Inflammatory macrophage (primary cell): ENCODE measurements at regions not wholly inside any gene's neighbourhood (a gene's known extent, or its start where the extent isn't known, plus 50 kb on each side); places are given as distances from the start of the nearest gene placed in this dataset.
"Not testable (repeated sequence)": the region's sequence is repeated elsewhere in the genome, so short reads cannot be mapped to it uniquely, and the experiment has no call there.

Experiments
- DNase-seq, 2 donors: peaks; one replicate each; pipeline ENCODE4 v3.0.0-alpha.2; 2020 to 2022

DNA sequence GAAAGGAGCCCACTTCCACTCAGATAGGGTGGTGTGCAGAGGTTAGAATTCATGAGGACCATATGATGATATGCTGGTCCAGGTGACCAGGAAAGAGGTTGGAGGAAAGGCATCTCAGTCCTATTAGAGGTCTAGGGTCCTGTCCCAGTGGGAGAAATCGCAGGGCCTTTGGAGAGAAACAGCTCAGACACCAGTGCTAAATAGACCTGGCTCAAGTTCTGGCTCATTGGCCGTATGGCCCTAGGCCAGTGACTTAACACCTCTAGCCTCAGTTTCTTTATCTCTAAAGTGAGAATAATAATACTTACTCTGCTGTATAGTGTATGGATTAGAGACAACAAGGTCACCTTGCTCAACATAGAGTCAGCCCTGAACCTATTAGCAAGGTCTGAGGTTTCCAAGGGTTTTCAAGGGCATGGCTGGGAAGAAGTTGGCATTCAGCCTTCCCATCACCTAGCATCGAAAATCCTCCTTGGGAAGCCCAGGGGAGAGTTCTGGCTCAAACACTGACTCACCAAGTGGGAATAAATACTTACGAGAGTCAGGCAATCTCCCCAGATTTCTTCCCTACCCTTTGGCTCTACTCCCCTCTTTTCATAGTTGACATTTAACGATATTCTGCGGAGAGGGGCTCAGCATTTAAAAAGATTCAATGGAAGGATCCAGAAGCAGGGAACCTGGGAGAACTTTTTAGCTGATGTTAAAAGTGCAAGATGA is 473.1 kb upstream of the PODXL start:
- no peak for DNase-seq

DNA sequence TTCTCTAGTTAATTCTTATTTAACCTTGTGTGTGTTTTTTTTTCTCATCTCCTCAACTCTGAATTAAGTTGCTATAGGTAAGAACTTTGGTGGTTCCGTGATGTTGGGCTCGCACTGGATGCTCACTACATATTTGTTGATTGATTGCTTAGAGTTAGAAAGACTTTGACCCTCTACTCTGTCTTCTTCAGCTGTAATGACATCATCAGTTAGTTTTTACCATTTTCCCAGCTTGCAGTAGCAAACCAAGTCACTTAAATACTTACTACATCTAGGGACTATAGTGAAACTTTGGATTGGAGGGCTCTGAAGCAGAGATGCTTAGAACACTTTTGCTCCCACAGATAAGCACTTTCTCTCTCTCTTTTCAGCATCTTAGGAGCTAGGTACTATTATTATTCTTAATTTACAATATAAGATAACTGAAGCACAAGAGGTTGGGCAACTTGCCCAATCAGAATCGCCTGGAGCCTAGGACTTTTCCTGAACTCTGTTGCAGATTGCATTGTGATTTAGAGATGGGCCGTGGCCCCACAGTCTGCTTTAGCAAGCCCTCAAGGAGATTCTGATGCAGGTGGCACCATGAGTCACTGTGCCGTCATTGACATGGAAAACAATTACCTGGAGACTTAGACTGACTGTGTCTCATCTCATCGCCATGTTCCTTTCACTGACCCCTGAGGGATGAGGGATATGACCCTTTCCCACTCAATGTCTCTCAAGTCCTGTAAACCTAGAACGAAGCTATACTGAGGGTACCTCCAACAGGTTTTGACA is 471.9 kb upstream of the PODXL start:
- DNase-seq, result no peak

DNA sequence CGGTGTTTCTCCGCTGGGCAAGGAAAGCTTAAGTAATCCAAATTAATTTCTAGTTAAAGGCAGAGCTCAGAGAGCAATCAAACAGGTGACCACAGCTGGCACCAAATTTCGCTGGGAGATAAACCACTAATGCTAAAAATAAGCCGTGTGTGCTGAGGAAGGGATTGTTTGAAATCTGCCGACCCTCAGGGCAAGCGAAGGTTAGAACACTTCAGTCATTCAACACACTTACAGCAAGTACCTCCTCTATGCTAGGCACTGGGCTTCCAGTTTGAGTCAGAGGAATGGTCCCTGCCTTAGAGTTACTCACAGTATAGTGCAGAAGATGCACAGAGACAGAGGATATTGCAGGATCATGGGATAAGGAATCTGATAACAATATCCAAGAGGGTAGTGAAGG is 467.9 kb upstream of the PODXL start:
- no peak for DNase-seq

DNA sequence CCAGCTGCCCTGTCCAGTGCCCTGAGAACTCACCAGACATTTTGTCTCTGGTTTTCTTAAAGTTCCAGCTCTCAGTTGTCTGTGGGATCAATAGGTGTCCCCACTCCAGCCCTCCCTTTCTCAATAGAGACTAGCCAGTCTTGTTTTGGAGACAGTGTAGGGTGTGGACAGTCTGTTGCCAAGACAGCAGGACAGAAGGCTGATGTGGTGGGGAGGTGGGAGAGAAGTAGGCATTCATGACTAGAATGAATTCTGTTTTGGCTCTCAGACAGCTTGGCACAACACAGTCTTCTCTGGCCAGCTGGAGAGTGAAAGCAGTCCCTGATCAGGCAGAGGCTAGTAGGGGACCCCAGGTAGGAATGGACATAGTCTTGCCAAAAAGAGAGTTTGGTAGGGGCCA is 467.0 kb upstream of the PODXL start:
- DNase-seq, result no peak

DNA sequence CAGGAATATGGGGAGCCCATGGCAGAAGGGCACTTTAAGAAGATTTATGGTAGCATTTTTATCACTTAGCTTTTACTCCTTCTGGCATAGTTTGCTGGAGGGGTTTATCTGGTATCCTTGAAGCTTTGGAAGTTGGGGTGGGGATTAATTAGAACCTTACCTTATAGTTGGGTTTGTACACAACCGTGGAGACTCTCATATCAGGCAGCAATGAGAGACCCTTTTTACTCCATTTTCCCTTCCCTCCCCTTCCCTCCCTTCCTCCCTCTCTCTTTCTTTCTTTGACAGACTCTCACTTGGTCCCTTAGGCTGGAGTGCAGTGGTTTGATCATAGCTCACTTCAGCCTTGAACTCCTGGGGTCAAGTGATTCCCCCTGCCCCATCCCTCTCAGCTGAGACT is 465.8 kb upstream of the PODXL start:
- no peak for DNase-seq

DNA sequence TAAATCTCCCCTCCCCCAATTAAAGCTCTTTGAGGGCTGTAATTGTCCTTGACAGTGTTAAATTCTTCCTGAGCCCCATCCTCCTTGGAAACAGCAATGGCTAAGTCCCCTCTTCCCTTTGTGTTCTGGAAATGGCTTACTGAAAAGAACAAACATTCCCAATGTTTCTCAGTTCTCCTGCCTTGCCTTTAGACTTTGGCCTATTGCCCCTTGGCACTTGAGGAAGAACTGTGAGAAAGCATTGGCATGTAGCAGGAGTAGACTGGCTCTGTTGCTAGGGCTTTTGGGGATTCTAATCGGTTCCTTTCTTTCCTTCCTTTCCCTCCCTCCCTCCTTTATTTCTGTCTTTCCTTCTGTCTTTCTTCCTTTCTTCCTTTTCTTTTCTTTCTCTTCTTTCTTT is 463.3 kb upstream of the PODXL start:
- DNase-seq, result no peak

DNA sequence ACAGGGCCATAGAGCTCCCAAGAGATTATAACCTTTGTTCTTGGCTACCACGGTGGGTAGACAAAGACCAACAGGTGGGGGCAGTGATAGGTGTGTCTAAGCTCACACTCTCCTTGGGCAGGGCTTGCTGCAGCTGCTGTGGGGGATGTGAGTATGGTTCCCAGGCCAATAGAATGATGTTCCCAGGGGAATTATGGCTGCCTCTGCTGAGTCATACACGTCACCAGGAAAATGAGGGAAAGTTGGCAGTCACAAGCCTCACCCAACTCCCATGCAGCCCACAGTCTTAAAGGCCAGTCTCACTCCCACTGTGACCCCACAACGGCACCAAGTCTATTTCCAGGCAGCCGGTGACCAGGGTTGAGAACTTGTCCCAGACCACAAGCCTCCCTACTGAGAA is 453.4 kb upstream of the PODXL start:
- DNase-seq, result no peak

DNA sequence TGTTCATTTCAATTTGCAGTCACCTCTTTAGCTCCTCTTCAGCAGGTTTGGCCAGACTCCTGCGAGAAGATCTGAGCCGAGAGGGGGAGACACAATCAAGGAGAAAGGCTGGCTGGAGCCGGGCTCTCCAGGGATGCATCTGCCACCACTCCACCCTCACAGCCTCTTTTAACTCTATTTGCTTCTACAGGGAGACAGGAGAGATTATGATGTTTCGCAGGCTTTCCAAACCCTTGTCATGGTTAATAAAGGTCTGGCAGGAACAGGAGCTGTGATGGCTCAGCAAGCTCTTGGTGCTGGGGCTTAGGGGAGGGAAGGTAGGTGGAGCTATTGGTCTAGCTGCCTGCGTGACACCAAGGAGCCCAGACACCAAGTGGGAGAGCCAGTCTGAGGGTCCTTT is 448.1 kb upstream of the PODXL start:
- DNase-seq, result no peak

DNA sequence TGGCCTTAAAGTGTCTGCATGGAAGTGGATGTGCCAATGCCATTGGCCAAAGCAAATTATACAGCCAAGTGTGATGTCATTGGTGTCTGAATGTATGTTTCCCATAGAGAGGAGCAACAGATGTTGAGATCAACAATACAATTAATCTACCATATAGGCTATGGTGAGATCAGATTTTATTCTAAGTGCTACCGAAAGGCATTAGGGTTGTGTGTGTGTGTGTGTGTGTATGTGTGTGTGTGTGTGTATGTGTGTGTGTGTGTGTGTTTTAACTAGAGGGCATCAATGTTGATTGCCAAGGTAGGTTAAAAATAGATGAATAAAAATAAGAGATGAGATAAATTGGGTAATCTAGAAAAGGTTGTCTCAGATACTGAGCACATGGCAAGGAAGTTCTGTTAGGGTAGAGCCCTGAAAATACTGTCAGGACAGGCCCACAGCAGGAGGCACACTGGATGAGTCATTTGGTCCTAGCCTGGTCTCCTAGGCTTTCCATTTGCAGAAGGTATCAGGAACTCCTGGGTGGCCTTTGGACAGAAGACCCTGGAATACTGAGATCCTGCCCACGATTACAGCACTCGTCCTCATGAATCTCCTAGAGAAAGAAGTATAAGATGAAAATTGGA is 446.0 kb upstream of the PODXL start:
- DNase-seq, result no peak

DNA sequence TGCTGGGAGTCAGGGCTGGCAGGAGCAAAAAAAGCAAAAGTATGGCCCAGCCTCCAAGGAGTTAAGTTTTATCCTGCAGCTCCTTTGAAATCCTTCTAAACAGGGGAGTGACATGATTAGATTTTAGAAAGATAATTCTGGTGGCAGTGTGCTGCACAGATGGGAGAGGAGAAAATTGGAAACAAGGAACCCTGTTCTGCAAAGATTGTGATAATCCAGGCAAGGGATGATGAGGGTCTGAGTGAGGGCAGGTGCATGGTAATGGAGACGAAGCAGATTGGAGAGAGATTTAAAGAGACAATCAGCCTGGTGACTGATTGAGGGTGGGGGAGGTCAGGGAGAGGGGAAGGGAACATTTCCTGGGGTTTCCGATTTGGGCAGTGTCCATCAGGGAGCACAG is 444.7 kb upstream of the PODXL start:
- DNase-seq, result no peak

DNA sequence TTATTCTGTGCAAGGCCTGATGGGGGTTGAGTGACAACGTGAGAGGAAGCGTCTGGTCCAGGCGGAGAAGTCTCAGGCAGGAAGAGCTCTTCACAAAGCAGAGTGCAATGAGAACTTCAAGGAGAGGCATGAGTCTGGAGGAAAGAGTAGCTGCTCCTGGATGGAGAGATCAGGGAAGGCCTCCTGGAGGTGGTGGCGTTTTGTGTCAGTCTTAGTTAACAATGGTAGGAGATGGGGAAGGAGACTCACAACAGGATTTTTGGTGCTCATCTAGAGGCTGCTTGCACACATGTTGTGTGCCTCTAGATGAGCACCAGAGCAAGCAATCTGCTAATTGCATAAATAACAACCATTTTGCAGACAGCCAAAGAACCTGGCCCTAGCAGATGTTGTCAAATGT is 442.8 kb upstream of the PODXL start:
- no peak for DNase-seq

DNA sequence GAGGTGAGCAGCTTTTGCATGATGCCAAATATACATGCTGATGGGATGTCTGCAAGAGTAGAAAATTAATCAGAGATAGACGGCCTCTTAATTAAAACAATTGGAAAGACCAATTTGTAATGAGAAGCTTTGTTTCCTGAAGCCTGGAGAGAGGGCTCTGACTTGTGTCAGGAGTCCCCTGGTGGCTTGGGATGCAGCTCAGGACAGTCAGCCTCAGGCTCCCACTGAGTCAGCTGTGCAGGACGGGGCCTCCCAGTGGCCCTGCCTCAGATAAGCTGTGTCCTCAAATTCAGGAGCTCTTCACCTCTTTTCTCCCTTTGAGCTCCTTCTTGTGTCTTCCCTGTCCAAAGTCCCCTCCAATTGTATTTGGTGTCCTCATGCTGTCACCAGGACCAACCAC is 438.9 kb upstream of the PODXL start:
- DNase-seq, result no peak

DNA sequence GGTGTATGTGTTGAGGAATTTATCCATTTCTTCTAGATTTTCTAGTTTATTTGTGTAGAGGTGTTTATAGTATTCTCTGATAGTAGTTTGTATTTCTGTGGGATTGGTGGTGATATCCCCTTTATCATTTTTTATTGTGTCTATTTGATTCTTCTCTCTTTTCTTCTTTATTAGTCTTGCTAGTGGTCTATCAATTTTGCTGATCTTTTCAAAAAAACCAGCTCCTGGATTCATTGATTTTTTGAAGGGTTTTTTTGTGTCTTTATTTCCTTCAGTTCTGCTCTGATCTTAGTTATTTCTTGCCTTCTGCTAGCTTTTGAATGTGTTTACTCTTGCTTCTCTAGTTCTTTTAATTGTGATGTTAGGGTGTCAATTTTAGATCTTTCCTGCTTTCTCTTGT is 424.6 kb upstream of the PODXL start:
- not testable (repeated sequence) for DNase-seq

DNA sequence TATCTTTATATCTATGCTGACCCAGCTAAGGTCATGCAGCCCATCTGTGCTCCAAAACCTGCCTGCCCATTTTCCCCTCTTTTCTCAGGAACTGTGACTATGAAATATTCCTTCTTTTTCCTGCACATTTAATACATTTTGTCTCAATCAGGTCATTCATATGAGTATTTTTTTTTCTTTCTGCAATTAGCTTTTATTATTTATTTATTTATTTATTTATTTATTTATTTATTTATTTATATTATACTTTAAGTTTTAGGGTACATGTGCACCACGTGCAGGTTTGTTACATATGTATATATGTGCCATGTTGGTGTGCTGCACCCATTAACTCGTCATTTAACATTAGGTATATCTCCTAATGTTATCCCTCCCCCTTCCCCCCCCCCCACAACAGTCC is 421.7 kb upstream of the PODXL start:
- DNase-seq, result not testable (repeated sequence)

DNA sequence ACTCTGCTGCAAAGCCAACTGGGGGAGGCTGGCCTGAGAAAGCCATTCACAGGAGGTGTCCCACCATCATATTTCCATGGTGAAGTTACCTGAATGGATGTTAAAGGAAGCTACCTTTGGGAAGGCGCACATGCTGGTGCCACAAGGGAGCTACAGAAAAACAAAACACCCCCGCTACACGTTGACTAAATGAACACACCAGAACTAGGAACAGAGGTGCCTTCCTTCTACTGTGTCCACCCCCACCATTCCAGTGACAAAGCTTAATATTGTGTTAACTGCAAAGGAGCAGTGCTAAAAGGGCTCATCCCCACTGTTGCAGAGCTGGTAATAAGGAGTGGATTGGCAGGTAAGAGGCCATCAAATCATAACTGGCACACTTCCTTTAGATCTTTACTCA is 420.0 kb upstream of the PODXL start:
- DNase-seq, result no peak

DNA sequence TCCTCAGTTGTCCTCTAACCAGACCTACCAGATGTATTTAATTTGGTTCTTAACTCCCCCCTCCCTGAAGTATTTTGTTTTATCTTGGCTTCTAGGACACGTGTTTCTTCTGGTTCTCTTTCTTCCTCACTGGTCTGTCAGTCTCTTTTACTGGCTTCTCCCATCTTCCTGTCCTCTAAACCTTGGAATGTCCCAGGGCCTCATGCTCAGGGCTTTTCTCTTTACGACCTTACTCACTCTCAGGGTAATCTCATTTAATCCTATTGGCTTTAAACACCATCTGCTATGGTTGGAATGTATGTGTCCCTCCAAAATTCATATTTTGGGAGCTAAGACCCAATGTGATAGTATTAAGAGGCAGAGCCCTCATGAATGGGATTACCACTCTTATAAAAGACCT is 418.2 kb upstream of the PODXL start:
- DNase-seq, result no peak

DNA sequence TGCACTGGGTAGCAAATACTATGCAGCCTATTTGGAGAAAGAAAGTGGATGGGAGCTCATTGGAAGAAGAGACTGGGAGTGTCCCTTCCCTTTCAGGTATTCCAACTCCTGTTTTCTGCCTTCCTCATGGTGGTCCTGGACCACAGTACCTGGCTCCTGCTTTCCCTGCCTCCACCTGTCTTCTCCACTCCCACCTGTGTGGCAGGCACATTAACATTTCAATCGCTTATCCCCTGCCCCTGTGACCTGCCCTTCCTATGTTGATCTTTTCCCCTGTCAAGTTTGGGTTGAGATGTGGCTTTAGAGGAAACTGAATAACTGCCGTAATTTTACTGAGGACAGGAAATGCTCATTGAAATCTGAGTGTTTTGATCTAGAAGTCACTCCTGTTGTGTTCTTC is 415.8 kb upstream of the PODXL start:
- DNase-seq, result no peak

DNA sequence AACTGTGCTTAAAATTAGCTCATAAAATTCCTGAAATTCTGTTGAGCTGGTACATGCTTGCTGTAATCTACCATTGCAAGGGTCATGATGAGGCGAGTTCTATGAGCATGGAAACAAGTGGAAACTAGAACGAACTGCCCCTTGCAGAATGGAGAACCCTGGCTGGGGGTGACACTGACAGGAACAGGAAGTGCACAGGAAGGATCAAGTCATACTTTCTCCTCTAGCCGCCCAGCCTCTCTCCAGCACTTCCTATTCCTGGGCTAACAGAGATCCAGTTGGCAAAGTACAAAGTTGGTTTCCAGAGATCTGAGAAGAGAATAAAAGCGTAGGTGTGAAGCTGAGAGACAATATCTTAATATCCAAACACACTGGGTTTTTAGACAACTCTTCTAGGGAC is 414.2 kb upstream of the PODXL start:
- no peak for DNase-seq

DNA sequence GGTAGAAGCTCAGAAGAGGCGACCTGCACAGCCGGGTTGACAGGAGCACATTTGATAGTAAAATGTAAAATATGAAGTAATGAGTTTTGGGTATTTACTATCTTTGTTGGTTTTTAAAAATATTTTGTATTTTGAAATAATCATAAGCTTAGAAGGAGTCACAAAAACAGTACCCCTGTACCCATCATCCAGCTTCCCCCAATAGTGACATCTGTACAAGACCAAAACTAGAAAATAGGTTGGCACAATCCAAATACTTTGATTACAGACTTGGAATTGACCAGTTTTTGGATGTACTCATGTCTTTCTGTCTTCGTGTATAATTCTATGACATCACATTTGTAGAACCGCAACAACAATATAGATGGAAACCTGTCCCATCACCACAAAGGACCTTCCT is 413.1 kb upstream of the PODXL start:
- no peak for DNase-seq

DNA sequence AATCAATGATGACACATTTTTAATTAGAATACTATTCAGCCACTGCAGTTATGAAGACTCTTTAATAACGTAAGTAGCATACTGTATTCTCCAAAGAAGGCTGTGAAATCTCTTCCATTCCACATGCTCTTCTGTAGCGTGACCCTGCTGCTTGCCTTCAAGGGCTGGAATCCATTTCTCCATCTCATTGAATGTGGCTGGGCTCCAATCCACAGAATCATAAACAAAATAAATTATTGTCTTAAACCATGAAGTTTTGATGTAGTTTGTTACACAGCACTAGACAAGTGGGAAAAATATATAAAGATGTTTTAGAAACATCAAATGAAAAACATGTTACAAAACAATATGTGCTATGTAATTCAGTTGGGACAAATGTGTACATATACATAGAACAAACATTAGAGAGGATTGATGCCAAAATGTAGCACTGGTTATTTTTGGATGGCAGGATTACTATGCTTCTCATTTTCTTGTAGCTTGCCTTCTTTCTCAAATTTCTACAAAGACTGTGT is 410.8 kb upstream of the PODXL start:
- DNase-seq, result no peak

DNA sequence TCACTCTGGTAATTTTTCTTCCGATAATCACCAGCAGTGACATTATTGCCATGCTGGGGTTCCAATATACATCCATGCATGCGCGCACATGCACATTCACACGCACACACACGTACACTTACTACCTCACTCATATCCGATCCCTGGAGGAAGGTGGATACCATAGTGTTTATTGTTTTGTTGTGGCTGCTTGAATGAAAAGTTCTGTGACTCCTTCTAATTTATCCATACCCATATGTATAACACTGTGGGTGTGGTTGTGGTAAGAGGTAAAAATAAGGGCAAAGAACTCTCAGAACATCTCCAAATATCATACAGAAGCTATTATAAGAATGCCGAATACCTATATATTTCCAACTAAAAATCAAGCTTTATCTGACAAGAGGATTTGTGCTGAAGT is 407.8 kb upstream of the PODXL start:
- DNase-seq, result no peak

DNA sequence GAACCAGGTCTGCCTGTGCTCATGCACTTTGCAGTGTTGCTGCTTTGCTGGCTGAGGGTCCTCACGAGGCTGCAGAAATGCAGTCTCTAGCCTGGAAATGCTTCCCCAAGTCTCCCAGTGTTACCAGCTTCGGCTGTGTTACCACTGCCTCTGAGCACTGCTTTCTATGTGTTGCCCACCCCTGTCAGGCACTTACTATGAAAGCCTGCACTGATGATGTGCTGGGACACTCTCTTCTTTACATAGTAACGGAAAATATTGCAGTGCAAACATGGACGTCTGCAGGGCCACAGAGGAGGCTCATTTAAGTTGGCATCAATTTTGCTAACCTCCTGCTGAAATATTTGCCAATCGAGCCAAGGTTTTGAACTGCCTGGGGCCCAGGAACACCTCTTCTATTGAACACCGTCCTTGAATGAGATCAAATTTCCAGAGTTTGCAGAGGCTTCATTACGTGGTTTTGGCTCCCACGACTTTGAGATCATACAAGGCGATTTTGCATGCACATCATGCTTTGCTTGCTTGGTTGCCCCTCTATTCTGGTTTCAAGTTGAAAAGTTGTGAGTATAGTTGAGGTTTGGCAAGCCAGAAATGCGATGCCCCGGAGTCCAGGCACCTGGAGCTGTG is 404.7 kb upstream of the PODXL start:
- DNase-seq, result no peak

DNA sequence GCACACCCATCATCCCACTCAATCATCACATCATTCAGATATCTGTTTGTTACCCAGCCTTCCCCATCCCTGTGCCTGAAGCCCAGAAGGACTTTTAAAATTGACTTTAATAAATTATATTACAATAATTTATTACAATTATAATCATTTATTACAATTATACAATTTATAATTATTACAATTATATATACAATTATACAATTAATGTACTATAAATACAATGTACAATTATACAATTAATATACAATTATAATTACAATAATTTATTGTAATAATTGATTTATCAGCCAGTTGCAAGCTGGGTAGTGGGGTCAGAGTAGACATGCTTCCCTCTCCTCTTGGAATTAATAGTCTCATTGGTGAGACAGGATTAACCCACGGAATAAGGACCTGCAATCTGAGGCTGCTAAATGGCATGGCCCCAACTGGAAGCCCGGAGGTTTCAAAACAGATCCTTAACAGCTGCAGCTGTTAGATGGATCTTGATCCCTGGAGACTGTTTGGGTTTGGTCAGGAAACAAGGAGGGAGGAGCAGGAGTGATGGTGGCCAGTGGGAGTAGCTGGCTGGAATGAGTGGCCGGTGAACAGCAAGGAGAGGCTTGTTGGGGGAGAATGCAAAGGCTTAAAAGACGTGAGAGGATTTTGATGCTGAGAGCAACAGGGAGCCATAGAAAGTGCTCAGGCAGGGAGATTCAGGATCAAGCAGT is 402.8 kb upstream of the PODXL start:
- DNase-seq, result no peak
